ENCODE measurements at regions not wholly inside any gene's neighbourhood (a gene's known extent, or its start where the extent isn't known, plus 50 kb on each side); places are given as distances from the start of the nearest gene placed in this dataset.
"Not testable (repeated sequence)": the region's sequence is repeated elsewhere in the genome, so short reads cannot be mapped to it uniquely, and the experiment has no call there.

DNA sequence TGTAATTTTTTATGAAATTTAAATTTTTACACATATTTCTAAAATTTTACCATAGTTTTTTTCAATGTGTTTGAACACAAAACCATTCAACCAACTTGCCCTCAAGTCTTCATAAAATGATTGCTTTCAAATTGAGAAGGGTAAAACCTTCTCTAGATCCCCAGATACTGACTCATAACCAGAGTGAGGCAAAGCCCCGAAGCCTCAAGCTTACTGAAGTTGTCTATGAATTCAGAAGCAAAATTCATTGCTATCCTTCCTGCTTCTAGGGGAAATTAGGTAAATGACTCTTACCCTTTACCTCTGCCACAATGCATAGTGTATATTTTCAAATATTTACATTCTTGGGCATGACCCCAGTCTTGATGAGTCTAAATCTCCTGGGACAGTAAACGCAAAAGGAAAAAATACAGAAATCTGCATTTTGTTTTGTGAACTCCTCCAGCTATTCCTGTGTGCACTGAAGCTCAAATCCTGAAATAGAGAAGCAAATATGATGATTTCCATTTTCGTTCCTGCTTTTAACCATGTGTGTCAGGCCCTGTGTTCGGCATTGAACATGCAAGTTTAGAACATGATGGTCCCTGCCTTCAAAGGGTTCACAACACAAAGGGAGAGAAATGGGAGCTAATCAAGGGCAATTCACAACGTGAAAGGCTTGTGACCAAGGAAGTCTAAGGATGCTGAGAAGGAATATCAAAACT lies 246.3 kb downstream of the SUCLG1 start:
- DNase-seq: peak in 1 of 5 experiments; percentile 85

DNA sequence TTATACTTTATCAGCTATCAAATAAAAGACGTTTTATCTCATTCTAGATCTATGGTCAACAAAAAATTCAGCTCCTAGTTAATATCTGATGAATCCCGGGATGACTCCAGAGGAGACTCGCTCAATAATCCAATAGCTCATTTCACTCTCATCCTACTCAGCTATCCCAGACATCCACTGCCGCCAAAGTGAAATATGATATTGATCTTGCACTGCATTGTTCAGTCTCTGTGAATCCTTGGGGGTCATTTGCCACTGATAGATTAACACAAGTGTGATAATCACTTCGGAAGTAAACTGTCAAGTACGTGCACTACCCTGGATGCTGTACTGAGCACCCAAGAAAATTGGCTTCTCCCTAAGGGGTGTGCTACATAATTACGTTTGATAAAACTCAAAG lies 249.1 kb downstream of the SUCLG1 start:
- no peak for DNase-seq

DNA sequence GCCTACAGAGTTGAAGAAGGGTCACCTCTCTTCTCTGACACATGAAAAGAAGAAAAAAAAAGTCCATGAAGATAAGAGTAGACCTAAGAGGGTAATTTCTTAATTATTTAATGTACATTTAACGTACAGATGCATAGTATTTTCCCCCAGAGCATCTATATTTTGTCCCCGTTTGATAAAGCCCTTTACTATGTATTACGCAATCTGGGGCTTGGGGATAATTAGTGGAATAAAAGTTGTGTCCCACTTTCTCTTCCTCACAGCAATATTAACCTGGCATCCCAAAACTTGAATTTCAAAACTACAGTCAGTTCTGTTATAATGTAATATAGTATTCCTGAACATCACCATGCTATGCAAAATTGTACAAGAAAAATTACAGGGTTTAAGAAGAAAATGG lies 254.1 kb downstream of the SUCLG1 start:
- DNase-seq: no peak

DNA sequence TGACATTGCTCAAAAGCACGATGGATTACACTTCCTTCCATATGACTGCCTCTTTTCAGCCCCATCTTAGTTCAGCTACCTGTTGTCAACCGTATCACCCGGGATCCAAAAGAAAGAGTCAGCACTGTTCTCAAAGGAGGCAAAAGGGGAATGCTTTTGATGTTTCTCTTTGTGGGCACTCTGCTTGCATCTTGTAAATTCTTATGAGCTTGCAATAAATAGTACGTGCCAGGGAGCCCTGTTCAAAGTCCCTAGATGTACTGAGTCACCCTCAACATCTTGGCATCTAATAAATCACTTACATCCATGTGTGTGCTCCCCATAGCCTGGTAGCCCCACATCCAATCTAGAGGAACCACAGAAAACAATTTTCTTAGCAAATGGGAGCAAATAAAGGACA lies 256.9 kb downstream of the SUCLG1 start:
- DNase-seq: no peak

DNA sequence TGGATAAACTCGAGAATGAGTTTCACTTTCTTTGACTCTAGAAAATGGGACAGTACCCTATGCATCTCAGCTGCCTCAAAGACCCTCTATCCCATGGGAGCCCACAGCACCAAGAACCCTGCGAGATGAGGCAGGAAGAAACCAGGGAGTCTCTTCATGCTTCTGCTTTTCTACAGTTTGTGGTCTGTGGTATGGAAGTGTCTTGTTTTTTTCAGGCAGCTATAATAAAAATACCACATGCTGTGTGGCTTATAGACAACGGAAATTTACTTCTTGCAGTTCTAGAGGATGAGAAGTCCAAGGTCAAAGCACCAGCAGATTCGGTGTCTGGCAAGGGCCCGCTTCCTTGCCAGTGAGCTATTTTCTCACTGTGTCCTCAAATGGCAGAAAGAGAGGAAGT lies 257.9 kb downstream of the SUCLG1 start:
- DNase-seq: peak in 1 of 5 experiments; percentile 10

DNA sequence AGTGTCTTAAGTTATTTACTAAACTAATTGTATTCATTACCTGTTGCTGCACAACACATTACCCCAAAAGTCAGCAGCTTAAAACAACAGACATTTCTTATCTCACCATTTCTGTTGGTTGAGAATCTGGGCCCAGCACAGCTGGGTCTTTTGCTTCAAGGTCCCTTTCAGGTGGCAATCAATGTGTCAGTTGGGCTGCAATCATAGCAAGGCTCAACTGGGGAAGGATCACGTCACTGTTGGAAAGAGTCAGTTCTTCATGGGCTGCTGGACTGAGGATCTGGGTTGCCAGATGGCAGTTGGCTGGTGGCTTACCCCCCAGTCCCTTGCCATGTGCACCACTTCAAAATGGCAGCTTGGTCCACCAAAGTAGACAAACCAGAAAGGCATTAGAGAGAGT lies 261.2 kb downstream of the SUCLG1 start:
- DNase-seq: peak in 1 of 5 experiments; percentile 8

DNA sequence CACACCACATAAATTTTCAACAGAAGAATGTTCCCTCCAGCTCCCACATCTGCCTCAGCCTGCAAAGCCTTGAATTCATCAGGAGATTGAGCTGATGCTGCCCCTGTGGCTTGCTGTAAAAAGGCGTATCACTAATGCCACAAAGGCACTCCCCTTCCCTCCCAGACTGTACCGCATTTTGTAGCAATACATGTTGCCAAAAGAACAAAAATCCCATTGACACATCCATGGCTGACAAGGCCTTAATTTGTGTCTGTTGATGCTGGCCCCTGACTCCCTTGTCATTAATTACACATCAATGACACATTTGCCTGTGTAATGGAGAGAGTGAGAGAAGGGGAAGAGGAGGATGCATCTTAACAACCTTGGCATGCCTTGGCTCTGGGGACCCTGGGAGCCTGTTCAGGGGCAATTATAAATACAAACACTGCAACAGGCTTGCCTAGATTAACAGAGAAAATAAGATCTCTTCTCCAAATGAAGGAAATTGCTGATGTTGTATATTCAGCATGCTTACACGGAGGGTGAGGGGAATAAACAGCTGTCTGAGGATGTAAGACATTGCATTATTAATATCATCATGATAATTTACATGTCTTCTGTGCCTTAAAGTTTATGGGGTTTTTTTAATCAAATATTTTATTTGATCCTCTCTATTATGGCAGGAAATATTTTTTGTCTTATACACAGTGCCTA lies 264.0 kb downstream of the SUCLG1 start:
- DNase-seq: no peak

DNA sequence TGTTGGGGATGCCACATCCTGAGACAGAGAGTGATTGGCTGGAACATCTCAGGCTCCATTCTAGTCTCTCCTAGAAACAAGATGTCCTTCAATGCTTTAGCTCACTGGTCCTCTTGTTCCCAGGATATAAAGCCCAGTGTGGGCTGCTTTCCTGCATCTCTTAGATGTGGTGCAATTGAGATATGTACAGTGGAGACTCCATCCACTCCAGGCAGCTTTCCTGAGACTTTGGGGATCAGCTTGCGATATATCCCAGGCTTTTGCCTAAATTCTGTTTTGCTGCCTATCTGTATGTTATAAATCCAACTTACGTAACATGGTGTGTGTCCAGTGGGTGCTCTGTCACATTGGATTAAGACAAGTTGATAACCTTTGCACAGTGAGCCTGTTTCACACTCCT lies 264.9 kb downstream of the SUCLG1 start:
- DNase-seq: no peak

DNA sequence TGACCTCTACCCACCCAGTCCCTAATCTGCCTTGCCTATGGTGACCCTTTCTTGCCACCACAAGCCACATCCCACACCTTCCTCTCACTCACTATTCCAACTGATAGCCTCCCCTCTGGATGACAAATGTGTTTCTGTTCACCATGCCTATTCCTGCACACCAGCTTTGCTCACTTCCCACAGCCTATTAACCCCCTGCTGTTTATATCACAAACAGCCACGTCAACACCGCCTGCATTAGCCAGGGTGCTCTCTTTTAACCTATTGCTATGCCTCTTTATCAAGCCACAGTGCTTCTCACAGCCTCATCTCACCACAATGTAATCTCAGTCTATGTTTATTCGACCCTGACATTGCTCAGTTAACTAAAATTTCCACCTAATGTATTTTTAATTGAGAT lies 271.8 kb downstream of the SUCLG1 start:
- no peak for DNase-seq

DNA sequence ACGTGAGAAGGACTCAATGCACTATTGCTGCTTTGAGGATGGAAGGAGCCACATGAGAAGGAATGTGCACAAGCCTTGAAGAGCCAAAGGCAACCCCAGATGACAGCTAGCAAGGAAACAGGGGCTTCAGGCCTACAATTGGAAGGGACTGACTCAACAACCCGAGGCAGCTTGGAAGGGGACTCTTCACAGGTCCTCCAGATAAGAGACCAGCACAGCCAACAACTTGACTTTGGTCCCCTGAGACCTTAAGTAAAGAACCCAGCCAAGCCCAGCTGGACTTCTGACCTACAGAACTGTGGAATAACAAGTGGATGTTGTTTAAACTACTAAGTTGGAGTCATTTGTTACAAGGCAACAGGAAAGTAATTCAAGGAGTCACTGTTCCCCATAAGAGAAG lies 277.2 kb downstream of the SUCLG1 start:
- DNase-seq: no peak

DNA sequence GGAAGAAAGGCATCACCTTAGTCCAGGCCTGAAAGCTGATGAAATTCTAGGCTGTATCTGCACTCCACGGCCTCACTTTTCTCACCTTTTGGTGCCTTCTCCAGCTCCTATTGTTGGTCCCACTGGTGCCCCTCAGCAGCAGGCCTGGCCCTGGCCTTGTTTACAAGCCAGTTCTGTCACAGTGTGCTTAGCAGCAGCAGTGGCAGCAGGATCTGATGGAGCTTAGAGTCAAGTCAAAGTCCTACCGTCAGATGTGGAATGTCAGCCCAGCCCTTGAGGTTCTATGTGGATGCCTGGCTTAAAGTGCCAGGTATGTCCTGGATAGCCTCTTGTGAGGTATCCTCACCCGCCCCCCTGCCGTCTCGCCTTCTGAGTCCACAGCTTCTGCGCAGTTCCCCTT lies 281.3 kb downstream of the SUCLG1 start:
- no peak for DNase-seq

DNA sequence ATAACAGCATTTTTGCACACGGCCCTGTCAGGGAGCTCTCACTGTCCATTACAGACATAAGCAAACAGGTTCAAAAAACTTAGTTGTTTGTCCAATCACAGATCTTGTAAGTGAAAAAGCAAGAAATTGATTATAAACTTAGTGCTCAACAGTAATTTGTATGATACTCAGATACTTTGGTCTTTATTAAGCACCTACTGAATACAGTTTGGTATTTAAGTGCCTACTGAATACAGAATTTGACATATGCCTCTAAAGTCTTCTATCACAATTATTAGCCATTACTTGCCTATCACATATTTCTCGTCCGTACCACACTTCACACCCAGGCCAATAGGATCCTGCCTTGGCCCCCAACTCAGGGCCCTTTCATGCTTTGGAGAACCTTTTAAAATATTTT lies 283.1 kb downstream of the SUCLG1 start:
- no peak for DNase-seq

DNA sequence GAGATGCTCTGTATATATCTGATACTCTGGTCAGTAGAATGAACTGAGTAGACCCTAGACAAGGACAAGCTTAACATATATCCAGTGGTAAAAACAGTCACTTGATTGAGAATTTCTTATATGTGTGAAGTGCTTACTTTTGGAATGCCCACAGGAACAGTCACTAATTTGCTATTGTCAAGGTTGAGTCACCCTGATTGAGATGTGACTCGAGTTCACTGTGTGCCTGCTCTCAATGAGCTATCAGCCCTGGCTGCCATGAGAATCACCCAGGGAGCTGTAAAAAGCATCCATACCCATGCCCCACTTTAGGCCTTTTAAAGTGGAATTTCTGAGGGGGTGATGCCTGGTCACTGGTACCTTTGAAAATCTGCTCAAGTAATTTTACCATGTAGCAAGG lies 283.7 kb downstream of the SUCLG1 start:
- no peak for DNase-seq

DNA sequence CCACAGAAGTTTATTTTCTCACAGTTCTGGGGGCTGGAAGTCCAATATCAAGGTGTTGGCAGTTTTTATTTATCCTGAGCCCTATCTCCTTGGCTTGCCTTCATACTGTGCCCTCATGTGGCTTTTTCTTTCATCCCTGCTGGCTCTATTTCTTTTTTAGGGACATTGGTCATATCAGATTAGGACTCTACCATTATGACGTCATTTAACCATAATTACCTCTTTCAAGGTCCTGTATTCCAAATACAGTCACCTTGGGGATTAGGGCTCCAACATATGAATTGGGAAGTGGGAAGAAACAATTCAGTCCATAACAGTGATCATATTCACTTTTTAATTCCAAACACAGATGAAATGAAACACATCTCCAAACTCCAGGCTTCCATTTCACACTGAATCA lies 286.0 kb downstream of the SUCLG1 start:
- DNase-seq: no peak

DNA sequence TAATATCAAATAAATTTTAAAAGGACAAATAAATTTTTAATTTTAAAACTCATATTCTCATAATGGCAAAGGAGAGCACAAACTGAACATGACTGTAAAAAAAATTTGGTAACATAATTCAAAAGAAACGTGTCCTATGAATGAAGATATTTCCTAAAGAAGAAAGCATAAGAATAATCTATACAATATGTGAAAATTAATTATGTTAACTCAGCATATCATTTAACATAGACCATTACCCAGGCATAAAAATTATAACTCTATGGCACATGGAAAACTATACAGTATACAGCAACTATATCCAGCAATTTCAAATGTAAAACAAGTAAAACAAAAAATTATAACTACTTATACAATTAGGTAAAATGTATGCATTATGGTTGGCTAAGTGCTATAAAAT lies 288.1 kb downstream of the SUCLG1 start:
- no peak for DNase-seq

DNA sequence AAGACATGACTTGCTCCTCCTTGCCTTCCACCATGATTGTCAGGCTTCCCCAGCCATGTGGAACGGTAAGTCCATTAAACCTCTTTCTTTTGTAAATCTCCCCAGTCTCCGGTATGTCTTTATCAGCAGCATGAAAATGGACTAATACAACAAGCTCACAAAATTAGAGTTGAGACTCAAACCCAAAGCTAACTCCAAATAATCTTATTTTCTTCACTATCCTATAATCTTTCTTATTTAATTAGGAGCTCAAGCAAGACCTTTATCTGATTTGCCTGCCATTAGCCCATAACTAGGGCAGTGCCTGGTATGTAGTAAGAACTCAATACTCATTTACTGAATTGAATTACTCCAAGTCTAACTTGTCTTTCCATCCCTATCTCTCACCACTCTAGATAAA lies 289.2 kb downstream of the SUCLG1 start:
- DNase-seq: no peak

DNA sequence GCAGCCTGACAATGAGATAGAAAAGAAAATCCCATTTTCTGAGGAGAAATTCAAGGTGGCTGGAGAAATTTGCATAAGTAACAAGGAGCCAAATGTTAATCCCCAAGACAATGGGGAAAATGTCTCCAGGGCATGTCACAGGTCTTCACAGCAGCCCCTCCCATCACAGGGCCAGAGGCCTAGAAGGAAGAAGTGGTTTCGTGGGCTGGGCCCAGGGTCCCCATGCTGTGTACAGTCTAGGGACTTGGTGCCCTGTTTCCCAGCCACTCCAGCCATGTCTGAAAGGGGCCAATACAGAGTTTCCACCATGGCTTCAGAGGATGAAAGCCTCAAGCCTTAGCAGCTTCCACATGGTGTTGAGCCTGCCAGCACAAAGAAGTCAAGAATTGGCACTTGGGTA lies 290.5 kb downstream of the SUCLG1 start:
- DNase-seq: not testable (repeated sequence)

DNA sequence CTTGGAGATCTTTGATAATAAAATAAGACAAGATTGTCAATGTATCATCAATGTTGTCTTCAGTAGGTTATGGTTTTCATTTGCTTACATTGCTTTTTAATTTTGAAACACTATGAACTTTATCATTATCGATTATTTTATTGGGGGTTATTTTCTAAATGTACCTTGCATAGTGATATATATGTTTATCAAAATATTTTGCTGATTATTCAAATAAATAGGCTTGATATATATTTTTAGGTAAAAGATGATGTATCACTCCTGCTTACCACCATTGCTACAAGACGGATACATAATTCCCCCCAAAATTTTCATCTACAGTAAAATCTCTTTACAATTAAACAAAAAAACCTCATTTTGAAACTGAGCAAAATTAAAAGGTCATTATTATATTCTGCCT lies 293.8 kb downstream of the SUCLG1 start:
- DNase-seq: no peak

DNA sequence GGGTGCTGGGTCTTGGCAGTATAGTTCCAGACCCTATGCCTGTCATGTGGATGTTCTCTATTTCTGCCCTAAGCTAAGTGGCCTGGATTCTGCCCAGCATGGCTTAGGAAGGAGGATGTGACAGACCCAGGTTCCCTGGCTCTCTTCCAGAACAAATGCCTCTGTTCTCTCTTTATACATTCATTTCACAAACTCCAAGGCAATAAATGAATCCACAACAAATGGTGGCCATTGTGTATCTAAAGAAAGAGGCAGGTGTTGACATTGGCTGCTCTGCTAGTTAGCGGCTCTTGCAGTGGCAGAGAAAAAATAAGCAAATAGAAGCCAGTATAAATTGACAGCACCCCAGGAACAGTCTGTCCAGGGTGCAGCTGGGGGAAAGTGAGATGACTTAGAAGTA lies 298.6 kb downstream of the SUCLG1 start:
- DNase-seq: no peak

DNA sequence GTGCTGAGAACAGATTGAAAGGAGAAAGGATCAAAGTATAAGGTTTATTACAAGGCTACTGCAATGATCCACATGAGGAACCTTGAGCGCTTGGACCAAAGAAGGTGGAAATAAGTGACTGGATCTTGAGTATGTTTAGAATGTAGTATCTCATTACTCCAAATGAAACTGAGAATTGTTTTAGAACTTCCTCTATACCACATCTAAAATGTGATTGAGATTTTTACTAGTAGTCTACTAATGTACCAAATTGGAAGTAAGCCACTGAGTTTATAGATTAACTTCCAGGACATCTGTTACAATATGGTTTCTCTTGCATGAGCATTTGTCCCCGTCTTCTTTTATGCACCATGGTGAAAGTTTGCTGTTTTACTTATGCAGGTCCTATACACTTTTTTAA lies 300.5 kb downstream of the SUCLG1 start:
- no peak for DNase-seq

DNA sequence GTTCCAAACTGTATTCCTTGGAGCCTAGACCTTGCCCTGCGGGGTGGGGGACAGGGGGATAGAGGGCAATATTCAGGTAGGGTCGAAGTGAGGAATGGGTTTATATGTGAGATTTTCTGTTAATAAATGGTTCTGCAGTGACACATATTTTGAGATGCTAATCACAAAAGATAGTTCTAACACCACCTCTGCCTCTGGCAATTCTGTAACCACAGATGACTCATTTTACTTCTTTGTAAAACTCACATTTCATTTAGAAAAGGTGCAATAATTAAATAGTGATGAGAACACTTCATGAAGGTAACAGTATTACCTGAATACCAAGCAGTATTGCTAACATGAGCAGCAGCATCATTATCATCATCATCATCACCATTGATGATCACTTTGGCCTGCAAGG lies 306.6 kb downstream of the SUCLG1 start:
- peak in 1 of 5 experiments; percentile 5 for DNase-seq

DNA sequence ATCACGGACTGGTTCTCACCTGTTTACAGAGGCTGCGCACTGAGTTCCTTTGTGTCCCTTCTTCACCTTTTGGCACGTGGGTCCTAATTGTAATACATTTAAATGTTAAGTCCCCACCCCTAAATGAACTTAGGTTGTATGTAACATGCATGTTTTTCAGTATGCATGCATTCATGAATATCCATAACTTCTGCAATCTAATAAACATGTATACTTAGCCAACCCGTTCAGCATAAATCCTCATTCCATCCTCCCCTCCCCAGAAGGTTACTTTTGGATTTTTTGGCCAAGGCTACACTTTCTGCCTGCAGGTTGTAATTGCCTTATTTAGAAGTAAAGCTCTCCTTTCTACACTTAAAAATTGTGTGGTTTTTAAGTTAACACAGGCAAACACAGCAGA lies 314.7 kb downstream of the SUCLG1 start:
- DNase-seq: no peak

DNA sequence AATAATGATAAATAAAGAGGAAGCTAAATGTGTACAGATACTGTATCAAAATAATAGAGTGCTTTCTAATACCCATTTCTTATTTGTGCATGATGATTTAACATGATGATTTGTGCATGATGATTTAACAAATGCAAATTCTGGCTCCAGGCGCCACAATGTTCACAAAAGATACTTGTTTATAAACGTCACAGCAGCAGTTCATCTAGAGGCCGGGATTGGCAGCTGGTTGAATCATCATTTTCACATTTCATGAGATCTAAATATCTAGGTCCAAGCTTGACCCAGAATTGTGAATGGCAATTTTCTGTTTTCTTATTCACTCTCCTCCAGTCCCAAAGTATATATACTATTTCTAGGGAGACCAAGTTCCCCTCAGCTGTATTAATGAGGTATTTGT lies 322.0 kb downstream of the SUCLG1 start:
- DNase-seq: no peak

DNA sequence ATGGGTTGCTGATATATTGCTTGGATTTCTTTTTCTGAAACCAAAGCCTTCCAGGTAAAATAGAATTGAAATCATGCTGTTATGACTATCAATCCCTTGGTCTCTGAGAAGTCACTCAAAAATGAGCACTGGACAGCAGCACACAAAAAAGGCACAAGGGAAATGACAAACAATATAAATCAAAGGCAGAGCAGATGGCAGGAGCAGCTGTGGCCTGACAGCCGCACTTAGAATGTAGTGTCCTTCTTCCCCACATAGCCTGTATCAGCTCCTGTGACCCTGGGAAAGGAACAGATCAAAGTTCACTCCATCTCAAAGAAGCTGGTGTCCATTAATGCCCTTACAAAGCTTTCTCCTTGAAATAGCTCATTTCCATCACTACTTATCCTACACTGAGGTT lies 326.7 kb downstream of the SUCLG1 start:
- DNase-seq: no peak

Measured in T-helper 2 cell (primary cell).